ENCODE measurements at regions not wholly inside any gene's neighbourhood (a gene's known extent, or its start where the extent isn't known, plus 50 kb on each side); places are given as distances from the start of the nearest gene placed in this dataset.

DNA sequence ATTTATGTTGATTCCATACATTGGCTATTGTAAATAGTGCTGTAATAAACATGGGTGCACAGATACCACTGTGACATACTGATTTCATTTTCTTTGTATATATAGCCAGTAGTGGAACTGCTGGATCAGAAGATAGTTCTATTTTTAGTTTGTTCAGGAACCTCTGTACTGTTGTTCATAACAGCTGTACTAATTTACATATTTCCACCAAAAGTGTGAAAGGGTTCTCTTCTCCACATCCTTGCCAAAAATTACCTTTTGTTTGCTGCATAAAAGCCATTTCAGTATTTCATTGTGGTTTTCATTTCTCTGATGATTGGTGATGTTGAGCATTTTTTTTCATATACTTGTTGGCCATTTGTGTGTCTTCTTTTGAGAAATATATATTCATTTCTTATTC, 1962.1 kb downstream of the PCDH9 start:
- Histone ChIP-seq H3K27ac (no peak overlapping the region), H3K4me1 (replicated peaks in 1 of 2) (no peaks in the 10 kb centered on the region), H3K27me3 (no peaks in the 10 kb centered on the region), H3K4me3 (no peak overlapping the region), H3K36me3 (replicated peaks in 1 of 2) (no peaks in the 10 kb centered on the region), H3K9me3 (replicated peaks in 1 of 3) (no peaks in the 10 kb centered on the region)
- TF ChIP-seq POLR2A (IDR thresholded peaks at IDR 0.05) = no peak
- TF ChIP-seq, protein P1, sequence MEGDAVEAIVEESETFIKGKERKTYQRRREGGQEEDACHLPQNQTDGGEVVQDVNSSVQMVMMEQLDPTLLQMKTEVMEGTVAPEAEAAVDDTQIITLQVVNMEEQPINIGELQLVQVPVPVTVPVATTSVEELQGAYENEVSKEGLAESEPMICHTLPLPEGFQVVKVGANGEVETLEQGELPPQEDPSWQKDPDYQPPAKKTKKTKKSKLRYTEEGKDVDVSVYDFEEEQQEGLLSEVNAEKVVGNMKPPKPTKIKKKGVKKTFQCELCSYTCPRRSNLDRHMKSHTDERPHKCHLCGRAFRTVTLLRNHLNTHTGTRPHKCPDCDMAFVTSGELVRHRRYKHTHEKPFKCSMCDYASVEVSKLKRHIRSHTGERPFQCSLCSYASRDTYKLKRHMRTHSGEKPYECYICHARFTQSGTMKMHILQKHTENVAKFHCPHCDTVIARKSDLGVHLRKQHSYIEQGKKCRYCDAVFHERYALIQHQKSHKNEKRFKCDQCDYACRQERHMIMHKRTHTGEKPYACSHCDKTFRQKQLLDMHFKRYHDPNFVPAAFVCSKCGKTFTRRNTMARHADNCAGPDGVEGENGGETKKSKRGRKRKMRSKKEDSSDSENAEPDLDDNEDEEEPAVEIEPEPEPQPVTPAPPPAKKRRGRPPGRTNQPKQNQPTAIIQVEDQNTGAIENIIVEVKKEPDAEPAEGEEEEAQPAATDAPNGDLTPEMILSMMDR (IDR thresholded peaks at IDR 0.05) = no peak
- intact Hi-C loops (cut with DNase I) = no loop called here
- no peak for DNase-seq

DNA sequence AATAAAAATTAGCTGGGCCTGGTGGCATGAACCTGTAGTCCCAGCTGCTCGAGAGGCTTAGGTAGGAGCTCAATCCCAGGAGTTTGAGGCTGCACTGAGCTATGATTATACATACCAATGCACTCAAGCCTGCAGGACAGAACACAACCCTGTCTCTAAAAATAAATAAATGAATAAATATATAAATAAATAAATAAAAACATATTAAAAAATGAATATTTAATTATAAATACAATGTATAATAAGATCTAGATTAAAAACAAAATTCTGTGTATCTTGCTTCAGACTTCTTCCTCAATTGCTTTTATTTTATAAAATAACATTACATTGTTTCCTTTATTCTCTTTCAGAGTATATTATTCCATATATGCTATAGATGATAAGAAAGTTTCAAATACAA, 1964.1 kb downstream of the PCDH9 start:
- no peaks in the 10 kb centered on the region for H3K36me3 ChIP-seq (replicated peaks in 1 of 2)
- no peak overlapping the region for H3K27ac ChIP-seq
- intact Hi-C loops (cut with DNase I) = no loop called here
- no peak for TF ChIP-seq POLR2A (IDR thresholded peaks at IDR 0.05)
- TF ChIP-seq, protein P1 (IDR thresholded peaks at IDR 0.05) = no peak
- H3K4me1 ChIP-seq (replicated peaks in 1 of 2) = no peaks in the 10 kb centered on the region
- no peak overlapping the region for H3K4me3 ChIP-seq
- no peaks in the 10 kb centered on the region for H3K27me3 ChIP-seq
- DNase-seq = no peak
- 57 to 71% (median 65%) methylated on average over 1 of the region's 1 CpG for WGBS, 4 donors
- no peaks in the 10 kb centered on the region for H3K9me3 ChIP-seq (replicated peaks in 1 of 3)

GRCh38 chr13:65264066-65264465, 1966.1 kb downstream of the PCDH9 start:
- WGBS, 4 donors = 57 to 92% (median 67%) methylated on average over 1 to 2 of the region's 2 CpGs
- no peaks in the 10 kb centered on the region for H3K36me3 ChIP-seq (replicated peaks in 1 of 2)
- no peak overlapping the region for H3K4me3 ChIP-seq
- no peak overlapping the region for H3K27ac ChIP-seq
- no peaks in the 10 kb centered on the region for H3K4me1 ChIP-seq (replicated peaks in 1 of 2)
- no peak for TF ChIP-seq POLR2A (IDR thresholded peaks at IDR 0.05)
- TF ChIP-seq, protein P1 (IDR thresholded peaks at IDR 0.05) = no peak
- no peaks in the 10 kb centered on the region for H3K27me3 ChIP-seq
- H3K9me3 ChIP-seq (replicated peaks in 1 of 3) = no peaks in the 10 kb centered on the region
- no peak for DNase-seq
- intact Hi-C loops (cut with DNase I) = no loop called here

DNA sequence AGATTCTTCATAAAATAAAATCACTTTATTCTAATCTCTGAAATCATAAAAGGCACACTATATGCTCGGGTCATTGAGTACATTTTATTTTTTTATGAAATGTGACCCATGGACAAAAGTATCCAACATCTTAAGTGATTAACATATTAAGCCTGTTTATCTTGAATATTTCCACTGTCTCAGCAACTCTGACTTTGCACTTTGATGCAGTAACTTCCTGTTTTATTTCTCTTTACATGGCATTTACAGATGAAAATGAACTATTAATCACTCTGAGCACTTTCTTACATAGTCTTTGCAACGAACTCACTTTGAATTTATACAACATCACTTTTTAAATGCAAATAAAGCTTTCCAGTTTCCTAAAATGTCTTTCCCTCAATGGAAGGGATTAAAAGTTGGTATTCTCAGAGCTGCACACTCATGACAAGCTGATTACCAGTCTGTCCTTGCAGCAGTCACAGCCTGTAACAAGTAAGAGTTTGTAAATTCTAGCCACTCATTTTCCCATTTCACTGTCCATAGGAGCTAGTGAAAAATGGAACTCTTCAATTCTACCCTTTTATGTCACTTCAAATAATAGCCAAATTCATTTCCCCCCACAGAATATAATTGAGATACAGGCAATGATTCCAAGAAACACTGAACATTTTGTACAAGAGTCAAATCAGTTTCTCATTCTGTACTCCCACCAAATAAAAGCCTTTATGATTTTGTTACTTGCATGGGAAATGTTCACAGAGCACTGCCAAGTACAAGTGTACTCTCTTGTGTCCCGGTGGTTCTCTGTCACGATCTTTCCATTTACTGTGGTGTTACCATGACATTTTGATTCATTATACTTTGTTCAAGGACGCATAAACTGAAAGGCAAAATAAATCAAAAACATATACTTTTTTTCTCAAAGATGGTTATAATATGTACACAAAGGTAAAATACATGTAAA, 1968.9 kb downstream of the PCDH9 start:
- Histone ChIP-seq H3K4me3 (peak overlapping the region in 1 of 4 donors; percentile 30), H3K36me3 (replicated peaks in 1 of 2) (no peaks in the 10 kb centered on the region), H3K9me3 (replicated peaks in 1 of 3) (no peaks in the 10 kb centered on the region), H3K27ac (no peak overlapping the region), H3K27me3 (no peaks in the 10 kb centered on the region), H3K4me1 (replicated peaks in 1 of 2) (no peaks in the 10 kb centered on the region)
- DNase-seq = no peak
- TF ChIP-seq, protein P1 (IDR thresholded peaks at IDR 0.05) = no peak
- no peak for TF ChIP-seq POLR2A (IDR thresholded peaks at IDR 0.05)
- WGBS, 4 donors = 19 to 27% (median 20%) methylated on average over 5 of the region's 5 CpGs
- intact Hi-C loops (cut with DNase I) = no loop called here
